Lower leg skin (tissue), 3 donors: ENCODE measurements at regions not wholly inside any gene's neighbourhood (a gene's known extent, or its start where the extent isn't known, plus 50 kb on each side); places are given as distances from the start of the nearest gene placed in this dataset.

Experiments
- CTCF ChIP-seq, 3 donors: fragments of 450-650 bp; IDR thresholded peaks; one replicate each; pipeline ENCODE4 v1.5.1; 2016; ENCODE audit warnings: antibody characterized with exemption in 3 of 3, mild to moderate bottlenecking in 3 of 3, moderate library complexity in 2 of 3
- POLR2A ChIP-seq, 2 donors: fragments of 450-650 bp; IDR thresholded peaks; one replicate each; pipeline ENCODE4 v1.6.1; 2016 to 2017; ENCODE audit warnings: antibody characterized with exemption in 2 of 2, mild to moderate bottlenecking in 1 of 2, moderate library complexity in 1 of 2

- TF ChIP-seq CTCF (IDR thresholded peaks at IDR 0.05) = no peak
- TF ChIP-seq POLR2A (IDR thresholded peaks at IDR 0.05) = no peak
These were observed 58.6 kb upstream of the TJP1 start for GRCh38 chr15:29880886-29881285.
